Psoas muscle (tissue), 7 donors: ENCODE measurements at regions not wholly inside any gene's neighbourhood (a gene's known extent, or its start where the extent isn't known, plus 50 kb on each side); places are given as distances from the start of the nearest gene placed in this dataset.

Experiments used
- ATAC-seq, 4 donors: fragments of 200-7000 bp; cut with Tn5 transposase; one replicate each; pipeline ENCODE4 v1.9.1; 2020; ENCODE audit warnings: moderate library complexity in 3 of 4, mild to moderate bottlenecking in 2 of 4
- DNase-seq, 2 donors: peaks; one replicate each; pipeline ENCODE4 v3.0.0-alpha.2; 2020
- H3K27ac ChIP-seq: fragments of 200-600 bp; one replicate; pipeline ENCODE4 v1.8.0; 2022
- H3K27me3 ChIP-seq, 3 donors: fragments of 200-600 bp in 1 of 3; one replicate each; pipeline versions ENCODE4 v1.6.1 to v1.8.0; 2013 to 2022; ENCODE audit warnings: low read length in 2 of 3, mild to moderate bottlenecking in 2 of 3, moderate library complexity in 1 of 3; ENCODE audit not compliant: insufficient read depth in 3 of 3
- H3K36me3 ChIP-seq, 2 donors: fragments of 200-600 bp in 1 of 2; one replicate each; pipeline versions ENCODE4 v1.6.1 to v1.8.0; 2013 to 2022; ENCODE audit warnings: low read depth in 1 of 2, mild to moderate bottlenecking in 1 of 2, moderate library complexity in 1 of 2; ENCODE audit not compliant: insufficient read depth in 1 of 2
- H3K4me1 ChIP-seq: fragments of 200-600 bp; one replicate; pipeline ENCODE4 v1.8.0; 2022
- H3K4me3 ChIP-seq: fragments of 200-600 bp; one replicate; pipeline ENCODE4 v1.8.0; 2022; ENCODE audit warnings: mild to moderate bottlenecking
- H3K9me3 ChIP-seq: fragments of 200-600 bp; one replicate; pipeline ENCODE4 v1.8.0; 2022
- WGBS, 3 donors: extraction: QIAGEN DNeasy Blood & Tissue Kit; methylation state at CpG; one replicate each; pipeline versions ENCODE4 v1.1.6 to v1.1.7; 2013; 5-methylcytosine and 5-hydroxymethylcytosine counted together
- intact Hi-C, 2 donors: fragments of 100-400 bp; cut with DNase I; formaldehyde crosslinking; loops; one replicate each; pipeline versions ENCODE4 v1.11.0 to v1.14.2; 2022
- TF ChIP-seq, protein P1 (sequence below): fragments of 200-600 bp; IDR thresholded peaks from one replicate; pipeline ENCODE4 v1.8.0; 2022; ENCODE audit warnings: antibody characterized with exemption
- donor health status: healthy with polysubstance abuse.
- donor health status: DM: no; HTN: no; CAD: no; lungs with moderate emphysema.
- donor health status: Bipolar disorder and iron deficiency.
- donor health status: healthy.
- donor health status: DM: yes; HTN: yes; CAD: no.
- donor health status: DM: no; HTN: no; CAD: no.
- donor health status: DM: yes; HTN: yes; CAD: no.

DNA sequence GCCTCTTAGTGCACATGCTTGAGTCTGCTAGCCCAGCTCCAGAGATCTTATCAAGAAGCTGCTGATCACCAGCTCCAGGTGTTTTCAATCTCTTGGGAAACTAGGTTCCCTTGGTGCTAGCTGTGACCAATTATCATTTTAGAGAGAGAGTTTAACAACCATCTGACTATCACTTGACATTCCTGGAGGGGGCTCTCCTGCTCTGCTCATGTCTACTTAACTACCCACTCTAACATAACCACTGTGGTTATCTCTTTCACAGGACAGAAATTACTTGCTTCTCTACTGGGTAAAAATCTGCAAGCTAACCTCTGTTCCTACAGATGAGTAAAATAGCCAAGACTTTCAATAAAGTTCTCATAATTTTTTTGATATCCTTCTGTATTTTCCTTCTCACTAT is 823.4 kb upstream of the GJE1 start:
- TF ChIP-seq, protein P1, sequence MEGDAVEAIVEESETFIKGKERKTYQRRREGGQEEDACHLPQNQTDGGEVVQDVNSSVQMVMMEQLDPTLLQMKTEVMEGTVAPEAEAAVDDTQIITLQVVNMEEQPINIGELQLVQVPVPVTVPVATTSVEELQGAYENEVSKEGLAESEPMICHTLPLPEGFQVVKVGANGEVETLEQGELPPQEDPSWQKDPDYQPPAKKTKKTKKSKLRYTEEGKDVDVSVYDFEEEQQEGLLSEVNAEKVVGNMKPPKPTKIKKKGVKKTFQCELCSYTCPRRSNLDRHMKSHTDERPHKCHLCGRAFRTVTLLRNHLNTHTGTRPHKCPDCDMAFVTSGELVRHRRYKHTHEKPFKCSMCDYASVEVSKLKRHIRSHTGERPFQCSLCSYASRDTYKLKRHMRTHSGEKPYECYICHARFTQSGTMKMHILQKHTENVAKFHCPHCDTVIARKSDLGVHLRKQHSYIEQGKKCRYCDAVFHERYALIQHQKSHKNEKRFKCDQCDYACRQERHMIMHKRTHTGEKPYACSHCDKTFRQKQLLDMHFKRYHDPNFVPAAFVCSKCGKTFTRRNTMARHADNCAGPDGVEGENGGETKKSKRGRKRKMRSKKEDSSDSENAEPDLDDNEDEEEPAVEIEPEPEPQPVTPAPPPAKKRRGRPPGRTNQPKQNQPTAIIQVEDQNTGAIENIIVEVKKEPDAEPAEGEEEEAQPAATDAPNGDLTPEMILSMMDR = no peak
- no peak for DNase-seq
- Histone ChIP-seq H3K4me3 (no peak overlapping the region), H3K4me1 (no peaks in the 10 kb centered on the region), H3K9me3 (no peaks in the 10 kb centered on the region), H3K27ac (no peak overlapping the region), H3K36me3 (no peaks in the 10 kb centered on the region), H3K27me3 (no peaks in the 10 kb centered on the region)
- peak in 2 of 4 donors; percentile 62 to 66 for ATAC-seq
- intact Hi-C loops = loop anchor here in 1 of 2 donors (5.0 kb wide), 1 partner anchor 253 kb away; no protein-coding TSS in a partner anchor

DNA sequence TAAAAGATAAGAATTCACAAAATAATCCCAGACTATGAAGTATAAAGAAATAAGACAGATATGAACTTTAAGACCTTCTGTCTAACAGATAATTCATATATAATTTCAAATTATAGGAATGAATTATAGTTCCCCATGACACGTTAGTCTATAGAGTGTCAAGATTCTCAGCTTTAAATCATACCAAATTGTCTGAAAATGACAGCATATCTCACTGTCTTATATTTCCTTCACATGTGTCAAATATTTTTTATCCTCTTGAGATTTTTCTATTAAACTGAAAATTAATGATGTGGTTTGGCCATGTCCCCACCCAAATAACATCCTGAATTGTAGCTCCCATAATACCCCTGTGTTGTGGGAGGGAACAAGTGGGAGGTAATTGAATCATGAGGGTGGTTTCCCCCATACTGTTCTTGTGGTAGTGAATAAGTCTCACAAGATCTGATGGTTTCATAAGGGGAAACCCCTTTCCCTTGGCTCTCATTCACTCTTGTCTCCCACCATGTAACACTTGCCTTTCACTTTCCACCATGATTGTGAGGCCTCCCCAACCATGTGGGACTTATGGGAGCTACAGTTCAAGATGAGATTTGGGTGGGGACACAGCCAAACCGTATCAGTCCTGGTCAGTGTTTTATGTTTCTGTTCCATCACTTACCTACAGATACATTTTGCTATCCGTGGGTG is 825.3 kb upstream of the GJE1 start:
- TF ChIP-seq, protein P1 = no peak
- DNase-seq (no peak), ATAC-seq (no peak)
- Histone ChIP-seq H3K27me3 (no peaks in the 10 kb centered on the region), H3K9me3 (no peaks in the 10 kb centered on the region), H3K36me3 (no peaks in the 10 kb centered on the region), H3K27ac (no peak overlapping the region), H3K4me1 (no peaks in the 10 kb centered on the region), H3K4me3 (no peak overlapping the region)
- intact Hi-C loops = loop anchor here in 1 of 2 donors (5.0 kb wide), 1 partner anchor 255 kb away; no protein-coding TSS in a partner anchor
- 87 to 94% (median 88%) methylated on average over 3 of the region's 3 CpGs for WGBS, 3 donors

DNA sequence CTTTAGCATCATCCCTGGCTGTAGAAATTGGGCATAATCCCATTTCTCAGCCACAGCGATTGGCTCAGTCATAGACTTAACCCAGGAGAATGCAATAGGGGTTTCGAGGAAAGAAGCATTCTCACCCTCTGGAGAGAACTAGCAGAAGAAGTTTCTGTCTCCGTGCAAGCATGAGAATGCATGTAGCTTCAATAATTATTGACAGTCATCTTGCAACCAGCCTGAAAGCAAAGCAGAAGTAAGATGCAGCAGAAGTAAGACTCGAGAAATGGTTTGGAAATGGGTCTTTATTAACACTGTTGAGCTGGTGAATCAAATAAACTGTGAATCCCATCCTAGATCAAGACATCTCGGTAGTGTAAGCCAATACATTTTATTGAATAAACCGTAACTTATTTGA is 828.8 kb upstream of the GJE1 start:
- intact Hi-C loops = no loop called here
- no peaks in the 10 kb centered on the region for H3K9me3 ChIP-seq
- no peaks in the 10 kb centered on the region for H3K36me3 ChIP-seq
- no peaks in the 10 kb centered on the region for H3K27me3 ChIP-seq
- peaks cover 8% of the 10 kb centered on the region for H3K4me1 ChIP-seq
- no peak overlapping the region for H3K4me3 ChIP-seq
- TF ChIP-seq, protein P1 = no peak
- WGBS, 3 donors = 86 to 93% (median 87%) methylated on average over 6 of the region's 6 CpGs
- ATAC-seq (no peak), DNase-seq (no peak)
- H3K27ac ChIP-seq = no peak overlapping the region

DNA sequence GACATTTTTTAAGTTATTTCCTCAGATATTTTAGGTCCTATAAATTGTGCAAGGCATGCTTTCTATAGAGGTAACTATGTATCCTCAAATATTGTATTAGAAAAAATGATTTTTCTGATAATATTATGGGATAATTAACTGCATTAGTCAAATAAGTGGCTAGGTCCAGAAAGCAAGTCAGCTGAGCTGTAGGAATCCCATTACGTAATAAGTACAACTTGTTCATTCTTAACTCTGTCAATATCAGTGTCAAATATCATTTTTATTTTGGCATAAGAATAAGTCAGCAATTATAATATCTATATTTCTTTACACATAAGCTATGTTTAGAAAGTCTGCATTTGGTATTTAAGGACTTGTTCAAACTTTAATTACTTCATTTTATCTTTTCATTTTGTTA is 830.9 kb upstream of the GJE1 start:
- no peak overlapping the region for H3K4me3 ChIP-seq
- ATAC-seq (peak in 1 of 4 donors; percentile 42), DNase-seq (no peak)
- intact Hi-C loops = no loop called here
- H3K4me1 ChIP-seq = peaks cover 8% of the 10 kb centered on the region
- no peaks in the 10 kb centered on the region for H3K27me3 ChIP-seq
- TF ChIP-seq, protein P1 = no peak
- 18 to 46% (median 25%) methylated on average over 1 of the region's 1 CpG for WGBS, 3 donors
- H3K27ac ChIP-seq = no peak overlapping the region
- no peaks in the 10 kb centered on the region for H3K36me3 ChIP-seq
- H3K9me3 ChIP-seq = no peaks in the 10 kb centered on the region
